COLO829 (cell line): ENCODE measurements at regions not wholly inside any gene's neighbourhood (a gene's known extent, or its start where the extent isn't known, plus 50 kb on each side); places are given as distances from the start of the nearest gene placed in this dataset.
"Not testable (repeated sequence)": the region's sequence is repeated elsewhere in the genome, so short reads cannot be mapped to it uniquely, and the experiment has no call there.

ENCODE experiments used
- DNase-seq: peaks from one replicate; pipeline ENCODE4 v3.0.0; 2012; ENCODE audit warnings: low spot score

DNA sequence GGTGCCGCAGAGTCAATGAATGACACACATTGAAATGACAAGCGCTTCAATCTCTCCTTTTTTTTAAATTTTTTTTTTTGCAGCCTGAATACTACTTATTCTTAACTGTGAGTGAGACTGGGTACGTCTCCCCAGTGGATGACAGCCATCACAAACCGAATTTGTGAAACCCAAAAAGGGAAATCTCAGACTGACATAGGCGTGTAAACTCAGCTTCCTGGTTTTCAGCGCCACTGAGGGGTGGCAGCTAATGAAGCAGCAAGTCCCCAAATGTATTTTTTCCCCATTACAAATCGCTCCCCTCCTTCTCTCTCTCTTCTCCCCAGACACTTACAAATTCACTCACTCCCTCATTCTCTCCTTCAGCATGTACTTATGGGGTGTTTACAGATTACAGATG, 196.0 kb downstream of the MAF start:
- no peak for DNase-seq

- no peak for DNase-seq
Measured at GRCh38 chr16:79403534-79403933, 197.0 kb downstream of the MAF start.

- DNase-seq: no peak
Measured at GRCh38 chr16:79402920-79403319, 197.6 kb downstream of the MAF start.

DNA sequence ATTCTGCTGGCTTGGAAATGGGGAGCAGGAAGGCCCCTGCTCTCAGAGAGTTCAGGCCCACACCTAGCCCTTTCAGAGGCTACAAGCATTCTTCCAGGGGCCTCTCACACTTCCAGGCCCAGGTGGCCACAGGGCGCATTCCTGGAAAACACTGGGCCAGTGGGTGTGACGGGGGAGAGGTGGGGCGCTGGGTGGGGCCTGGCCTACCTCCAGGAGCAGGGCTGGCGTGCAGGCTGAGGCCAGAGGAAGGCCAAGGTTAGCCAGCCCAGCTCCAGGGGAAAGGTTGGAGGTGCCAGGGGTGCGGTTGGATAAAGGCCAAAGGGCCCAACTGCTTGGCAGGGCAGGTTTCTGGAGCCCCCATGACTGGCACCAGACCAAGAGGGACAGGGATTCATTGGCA, 198.2 kb downstream of the MAF start:
- DNase-seq: no peak

DNA sequence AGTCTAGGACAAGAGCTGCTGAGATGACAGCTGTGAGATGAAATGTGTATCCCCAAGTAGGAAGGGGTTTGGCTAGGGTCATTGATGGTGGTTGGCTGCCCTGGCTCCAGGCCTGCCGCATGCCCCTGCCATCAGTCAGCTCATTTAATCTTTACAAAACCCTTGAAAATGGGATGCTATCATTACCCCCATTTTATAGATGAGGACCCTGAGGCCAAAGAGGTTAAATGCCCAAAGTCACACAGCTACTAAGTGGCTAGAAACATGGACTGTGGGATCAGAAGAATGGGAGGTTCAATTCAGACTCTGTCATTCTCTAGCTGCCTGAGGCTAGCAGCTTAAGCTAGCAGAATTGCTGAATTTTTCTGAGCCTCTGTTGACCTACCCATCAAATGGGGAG, 198.8 kb downstream of the MAF start:
- DNase-seq: no peak

DNA sequence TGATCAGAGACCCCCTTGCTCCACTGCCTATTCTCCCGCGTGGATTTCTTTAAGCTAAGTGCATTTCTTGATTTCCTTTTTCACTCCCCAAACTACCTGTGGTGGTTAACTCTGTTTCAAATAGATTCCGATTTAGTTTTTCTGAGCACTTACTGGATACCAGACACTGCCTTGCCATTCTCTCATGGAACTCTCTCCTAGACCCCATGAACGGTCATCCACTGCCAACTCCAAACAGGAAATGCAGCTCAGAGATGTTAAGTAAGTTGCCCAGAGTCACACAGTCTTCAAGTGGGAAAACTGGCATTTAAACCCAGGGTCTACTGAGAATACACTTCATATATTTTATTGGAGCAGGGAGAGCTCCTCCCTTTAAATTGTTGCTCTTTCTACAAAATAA, 199.4 kb downstream of the MAF start:
- no peak for DNase-seq

DNA sequence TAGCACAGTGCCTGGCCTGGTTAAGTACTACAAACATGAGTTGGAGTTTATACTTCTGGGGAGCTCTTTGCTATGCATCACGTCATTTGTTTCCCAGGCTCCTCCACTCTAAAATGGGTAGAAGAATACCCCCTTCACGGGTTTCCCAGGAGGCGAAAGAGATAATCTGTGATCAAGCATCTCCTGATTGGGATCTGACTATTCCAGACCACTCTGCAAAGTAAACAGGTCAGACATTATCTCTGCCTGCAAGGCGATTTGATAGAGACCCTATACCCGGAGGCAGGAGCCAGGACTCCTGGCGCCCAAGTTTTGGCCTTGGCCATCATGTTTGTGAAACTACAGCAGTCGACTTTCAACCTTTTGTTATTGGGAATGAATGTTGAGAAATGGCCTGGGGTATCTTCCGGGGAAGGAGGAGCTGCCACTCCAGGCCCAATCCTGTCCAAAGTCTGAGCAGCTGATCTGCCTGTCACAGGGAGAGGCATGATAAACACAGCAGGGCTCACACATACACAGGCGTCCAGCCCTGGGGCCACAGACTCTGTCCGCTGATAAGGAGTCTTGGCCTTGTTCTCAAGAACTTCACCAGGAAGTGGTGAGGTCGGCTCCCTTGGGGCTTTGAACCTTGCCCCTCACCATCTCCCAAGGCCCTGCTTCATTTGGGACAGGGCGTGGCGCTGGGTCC, 199.9 kb downstream of the MAF start:
- DNase-seq: no peak

DNA sequence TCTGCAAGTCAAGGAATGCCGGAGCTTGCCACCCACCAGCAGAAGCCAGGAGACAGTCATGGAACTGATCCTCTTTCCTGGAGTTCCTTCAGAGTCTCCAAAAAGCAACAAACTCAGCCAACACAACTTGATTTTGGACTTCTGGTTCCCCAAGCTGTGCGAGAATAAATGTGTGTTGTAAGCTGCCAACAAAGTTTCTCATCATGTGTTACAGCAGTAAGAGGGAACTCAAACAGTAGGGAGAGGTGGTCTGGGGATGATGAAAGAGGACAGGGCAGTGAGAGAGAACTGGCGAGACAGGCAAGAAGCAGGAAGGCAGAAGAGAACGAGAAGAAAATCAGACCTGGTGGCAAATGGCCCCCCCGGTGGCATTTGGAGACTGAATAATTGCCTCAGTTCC, 204.9 kb downstream of the MAF start:
- DNase-seq: no peak

DNA sequence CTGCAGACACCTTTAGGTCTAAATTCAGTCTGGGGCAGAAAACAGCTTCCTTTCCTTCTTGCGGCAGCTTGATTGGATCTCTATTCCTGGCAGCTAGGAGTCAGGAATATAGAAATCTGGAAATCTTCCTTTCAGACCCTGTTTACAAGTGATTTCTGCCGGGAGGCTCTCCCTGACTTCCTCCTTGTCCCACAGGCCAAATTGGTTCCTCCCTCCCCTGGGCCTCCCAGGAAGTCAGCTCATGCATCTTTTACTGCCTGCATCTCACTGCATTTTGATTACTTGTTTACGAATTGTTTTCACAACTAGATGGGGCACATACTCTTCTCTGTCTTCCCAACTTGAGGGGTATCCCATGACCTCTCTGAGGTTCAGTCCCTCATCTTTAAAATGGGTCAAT, 206.3 kb downstream of the MAF start:
- DNase-seq: no peak

- no peak for DNase-seq
Measured at GRCh38 chr16:79393564-79393963, 207.0 kb downstream of the MAF start.

GRCh38 chr16:79393127-79393526, 207.4 kb downstream of the MAF start:
- DNase-seq: no peak

DNA sequence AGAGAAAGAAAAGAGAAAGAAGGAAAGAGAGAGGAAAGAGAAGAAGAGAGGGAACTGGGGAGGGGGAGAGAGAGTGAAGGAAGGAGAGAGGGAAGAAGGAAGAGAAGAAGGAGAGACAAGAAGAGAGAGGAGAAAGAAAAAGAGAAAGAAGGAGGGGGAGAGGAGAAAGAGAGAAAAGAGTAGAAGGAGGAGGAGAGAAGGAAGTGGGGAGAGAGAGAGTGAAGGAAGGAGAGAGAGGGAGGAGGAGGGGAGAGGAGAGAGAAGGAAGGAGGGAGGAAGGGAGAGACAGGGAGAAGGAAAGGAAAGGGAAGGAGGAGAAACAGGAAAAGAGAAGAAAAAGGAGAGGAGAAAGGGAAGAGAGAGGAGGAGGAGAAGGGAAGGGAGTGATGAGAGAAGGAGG, 208.5 kb downstream of the MAF start:
- no peak for DNase-seq

DNA sequence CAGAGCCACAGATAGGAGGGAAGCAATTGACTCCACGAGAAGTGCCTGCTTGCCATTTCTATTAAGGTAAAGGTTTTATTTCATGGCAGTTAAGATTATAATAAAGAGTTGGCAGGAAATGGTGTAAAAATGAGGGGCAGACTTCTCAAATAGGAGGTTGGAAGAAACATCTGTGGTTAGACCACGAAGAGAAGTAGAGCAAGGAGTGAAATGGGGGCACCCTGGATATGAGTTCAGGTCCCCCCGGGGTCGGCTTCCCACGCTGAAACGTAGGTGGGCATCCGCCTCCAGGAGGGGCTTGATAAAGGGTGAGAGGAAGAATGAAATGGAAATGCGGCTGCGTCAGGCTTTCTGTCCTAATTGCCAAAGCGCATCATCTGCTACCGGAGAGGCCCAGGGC, 209.1 kb downstream of the MAF start:
- no peak for DNase-seq

GRCh38 chr16:79390481-79391051, 210.0 kb downstream of the MAF start:
- DNase-seq: no peak

DNA sequence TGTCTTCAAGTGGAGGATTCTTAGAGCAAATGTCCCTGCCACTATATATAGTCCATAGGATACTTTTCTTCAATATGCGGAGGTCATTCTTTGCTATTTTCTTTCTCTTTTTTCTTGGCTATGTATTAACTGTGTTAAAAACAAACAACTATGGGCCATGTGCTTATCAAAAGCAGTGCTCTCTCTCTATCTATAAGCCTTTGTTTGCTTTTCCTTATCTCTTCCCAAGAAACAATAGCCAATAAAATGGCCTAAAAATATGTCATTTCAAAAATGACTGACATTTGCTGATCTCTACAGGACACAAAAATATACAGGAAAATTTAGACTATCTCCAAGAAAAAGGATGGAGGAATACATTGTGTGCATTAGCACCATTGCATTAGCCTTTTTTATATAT, 212.1 kb downstream of the MAF start:
- no peak for DNase-seq

DNA sequence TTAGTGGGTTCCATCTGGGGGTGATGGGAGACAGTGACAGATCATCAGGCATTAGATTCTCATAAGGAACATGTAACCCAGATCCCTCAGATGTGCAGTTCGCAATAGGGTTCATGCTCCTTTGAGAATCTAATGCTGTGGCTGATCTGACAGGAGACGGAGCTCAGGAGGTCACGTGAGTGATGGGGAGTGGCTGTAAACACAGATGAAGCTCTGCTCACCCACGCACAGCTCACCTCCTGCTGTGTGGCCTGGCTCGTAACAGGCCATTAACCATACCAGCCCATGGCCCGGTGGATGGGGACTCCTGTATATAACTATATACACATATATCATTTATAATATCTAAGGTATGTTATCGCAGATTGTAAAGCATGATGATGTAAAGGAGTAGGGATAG, 214.2 kb downstream of the MAF start:
- DNase-seq: no peak

GRCh38 chr16:79381603-79382042, 218.9 kb downstream of the MAF start:
- no peak for DNase-seq

DNA sequence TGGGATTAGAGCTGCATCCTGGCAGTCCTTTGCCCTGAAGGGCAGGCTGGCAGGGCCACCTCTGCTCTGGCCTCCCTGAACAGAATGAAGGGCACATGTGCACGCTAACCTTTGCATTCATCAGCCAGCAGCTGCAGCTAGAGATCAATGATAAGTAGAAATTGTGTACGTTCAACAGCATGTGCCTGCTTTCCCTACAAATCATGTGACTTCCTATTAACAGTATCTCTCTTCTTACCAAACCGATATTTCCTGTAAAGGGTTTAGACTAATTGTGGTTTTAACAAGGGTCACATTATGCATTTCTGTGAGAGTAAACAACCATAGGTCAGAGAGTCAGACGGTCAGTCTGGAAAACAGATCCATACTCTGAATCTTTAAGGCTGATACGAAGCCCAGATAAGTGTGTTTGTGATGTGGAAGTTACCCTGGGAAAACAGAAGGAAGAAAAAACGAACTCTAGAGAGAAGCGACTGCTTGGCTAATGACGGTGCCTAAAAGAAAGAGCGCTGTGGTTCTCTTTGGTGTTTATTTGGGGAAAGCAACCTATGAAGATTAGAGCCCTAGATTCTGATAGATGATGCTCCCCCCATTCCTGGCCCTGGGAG, 219.4 kb downstream of the MAF start:
- DNase-seq: peak; percentile 14

DNA sequence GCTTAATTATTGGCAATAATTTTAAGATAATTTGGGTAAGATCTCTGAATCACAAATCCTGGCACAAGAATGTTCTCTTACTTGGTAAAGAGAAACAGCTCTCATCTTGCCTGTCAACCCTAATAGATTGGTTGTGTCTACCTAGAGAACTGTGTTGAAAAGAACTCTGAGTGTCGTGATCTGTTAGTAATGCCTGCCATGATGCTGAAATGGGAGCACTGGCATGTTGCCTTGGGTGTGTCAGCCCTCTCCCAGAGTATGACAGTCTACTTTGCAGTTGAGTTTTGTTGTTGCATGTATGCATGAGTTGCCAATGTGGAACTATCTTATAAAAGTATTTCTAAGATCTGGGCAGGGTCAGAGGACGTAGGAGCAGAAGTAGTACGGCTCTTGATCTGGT, 221.4 kb downstream of the MAF start:
- DNase-seq: no peak

DNA sequence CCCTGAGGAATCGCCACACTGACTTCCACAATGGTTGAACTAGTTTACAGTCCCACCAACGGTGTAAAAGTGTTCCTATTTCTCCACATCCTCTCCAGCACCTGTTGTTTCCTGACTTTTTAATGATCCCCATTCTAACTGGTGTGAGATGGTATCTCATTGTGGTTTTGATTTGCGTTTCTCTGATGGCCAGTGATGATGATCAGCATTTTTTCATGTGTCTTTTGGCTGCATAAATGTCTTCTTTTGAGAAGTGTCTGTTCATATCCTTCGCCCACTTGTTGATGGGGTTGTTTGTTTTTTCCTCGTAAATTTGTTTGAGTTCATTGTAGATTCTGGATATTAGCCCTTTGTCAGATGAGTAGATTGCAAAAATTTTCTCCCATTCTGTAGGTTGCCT, 223.5 kb downstream of the MAF start:
- DNase-seq: not testable (repeated sequence)

DNA sequence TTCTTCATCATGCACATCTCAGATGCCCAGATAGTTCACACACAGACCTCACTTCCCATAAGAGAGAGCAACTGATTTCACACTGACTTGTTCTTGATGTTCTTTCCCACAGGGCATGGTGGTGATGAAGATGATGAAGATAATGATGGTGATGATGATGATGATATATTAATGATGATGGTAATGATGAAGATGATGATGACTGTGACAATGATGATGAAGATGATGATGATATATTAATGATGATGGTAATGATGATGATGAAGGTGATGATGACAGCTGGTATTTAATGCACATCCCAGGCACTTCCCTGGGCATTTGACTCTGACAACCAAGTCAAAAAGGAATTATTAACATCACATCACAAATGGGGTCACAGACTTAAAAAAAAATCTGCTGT, 225.2 kb downstream of the MAF start:
- DNase-seq: no peak

DNA sequence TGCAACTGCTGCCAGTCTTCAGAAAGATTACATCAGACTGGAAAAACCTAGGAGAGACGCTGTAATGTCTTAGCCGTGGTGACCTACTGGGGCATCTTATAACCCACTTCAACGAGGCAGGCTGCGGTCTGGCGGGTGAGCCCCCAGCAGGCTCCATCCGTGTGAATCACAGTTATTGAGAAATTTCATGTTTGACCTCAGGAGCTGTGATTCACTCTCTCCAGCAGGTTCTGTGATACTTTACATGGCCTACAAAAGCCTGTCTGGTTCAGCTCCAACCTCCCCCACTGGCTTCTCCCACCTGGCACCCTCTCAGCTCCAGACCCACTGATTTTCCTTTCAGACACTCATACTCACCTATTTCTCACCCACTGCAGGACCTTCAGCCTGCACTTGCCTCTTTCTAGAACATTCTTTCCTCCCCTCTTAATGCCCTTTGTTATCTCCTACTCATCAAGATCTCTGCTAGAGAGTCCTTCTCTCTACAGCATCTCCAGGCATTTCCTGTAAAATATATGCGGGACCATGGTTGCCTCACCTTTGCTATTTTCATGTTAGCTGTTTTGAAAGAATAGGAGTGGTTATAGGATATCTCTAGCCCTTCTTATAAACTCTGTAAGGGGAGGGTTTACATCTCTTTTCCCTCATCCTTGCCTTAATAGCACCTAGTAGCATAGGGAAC, 227.9 kb downstream of the MAF start:
- DNase-seq: no peak

GRCh38 chr16:79370736-79371135, 229.8 kb downstream of the MAF start:
- DNase-seq: no peak
